GM12891 (cell line): ENCODE measurements at regions not wholly inside any gene's neighbourhood (a gene's known extent, or its start where the extent isn't known, plus 50 kb on each side); places are given as distances from the start of the nearest gene placed in this dataset.

Experiments
- POLR2A ChIP-seq: IDR thresholded peaks from 2 replicates; pipeline ENCODE4 v1.6.1; 2011; ENCODE audit warnings: low read depth, low read length, control low read depth
- POLR2AphosphoS5 ChIP-seq: IDR thresholded peaks from 2 replicates; pipeline ENCODE4 v1.6.1; 2011; ENCODE audit warnings: low read depth, low read length, control low read depth
- TAF1 ChIP-seq: IDR thresholded peaks from 2 replicates; pipeline ENCODE4 v1.6.1; 2011; ENCODE audit warnings: low read depth, low read length, control low read depth

DNA sequence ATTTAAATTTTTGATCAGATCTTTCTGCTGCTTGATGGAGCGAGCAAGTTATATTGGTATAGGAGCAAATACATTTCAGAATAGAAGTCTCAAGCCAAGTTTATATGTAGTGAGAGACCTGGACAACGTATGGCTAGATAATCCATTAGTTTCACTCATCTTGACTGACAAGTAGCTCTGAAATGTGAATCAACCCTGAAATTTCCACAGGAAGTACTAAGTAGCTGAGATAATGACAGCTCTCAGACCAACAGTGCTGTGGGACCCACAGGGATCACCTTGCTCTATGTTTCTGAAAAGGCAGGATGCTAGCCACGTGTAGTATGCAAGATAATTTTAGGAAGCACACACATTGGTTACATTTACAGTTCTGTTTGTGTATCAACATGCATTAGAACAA, 258.6 kb upstream of the FOXN3 start:
- TF ChIP-seq TAF1 (no peak), POLR2A (no peak), POLR2AphosphoS5 (no peak)
